ENCODE measurements at regions not wholly inside any gene's neighbourhood (a gene's known extent, or its start where the extent isn't known, plus 50 kb on each side); places are given as distances from the start of the nearest gene placed in this dataset.

GRCh38 chr1:187383366-187383765, 554.6 kb downstream of the PLA2G4A start:
- no peak for DNase-seq (ENCODE audit: low spot score)
- ATAC-seq (ENCODE audit: low FRiP score) = no peak
- TF ChIP-seq CTCF (IDR thresholded peaks at IDR 0.05) = no peak

DNA sequence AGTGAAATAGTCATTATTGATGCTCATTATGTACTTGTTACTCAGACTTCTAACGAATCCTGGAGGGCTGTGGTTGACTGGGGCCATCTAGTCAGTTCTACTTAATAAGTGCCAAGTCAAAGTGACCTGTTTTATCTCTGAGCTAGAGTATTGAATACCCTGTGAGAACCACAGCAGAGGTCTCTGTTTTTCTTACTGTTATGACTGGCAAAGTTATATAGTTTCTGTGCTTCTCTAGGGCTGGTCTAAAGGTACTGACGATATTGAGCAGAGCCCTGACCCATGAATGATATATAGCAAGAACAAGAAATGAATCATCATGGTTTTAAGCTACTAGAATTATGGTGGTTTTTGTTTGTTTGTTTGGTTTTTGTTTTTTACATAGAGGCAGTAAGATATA, 555.8 kb downstream of the PLA2G4A start:
- DNase-seq (ENCODE audit: low spot score) (no peak), ATAC-seq (ENCODE audit: low FRiP score) (no peak)
- no peak for TF ChIP-seq CTCF (IDR thresholded peaks at IDR 0.05)

DNA sequence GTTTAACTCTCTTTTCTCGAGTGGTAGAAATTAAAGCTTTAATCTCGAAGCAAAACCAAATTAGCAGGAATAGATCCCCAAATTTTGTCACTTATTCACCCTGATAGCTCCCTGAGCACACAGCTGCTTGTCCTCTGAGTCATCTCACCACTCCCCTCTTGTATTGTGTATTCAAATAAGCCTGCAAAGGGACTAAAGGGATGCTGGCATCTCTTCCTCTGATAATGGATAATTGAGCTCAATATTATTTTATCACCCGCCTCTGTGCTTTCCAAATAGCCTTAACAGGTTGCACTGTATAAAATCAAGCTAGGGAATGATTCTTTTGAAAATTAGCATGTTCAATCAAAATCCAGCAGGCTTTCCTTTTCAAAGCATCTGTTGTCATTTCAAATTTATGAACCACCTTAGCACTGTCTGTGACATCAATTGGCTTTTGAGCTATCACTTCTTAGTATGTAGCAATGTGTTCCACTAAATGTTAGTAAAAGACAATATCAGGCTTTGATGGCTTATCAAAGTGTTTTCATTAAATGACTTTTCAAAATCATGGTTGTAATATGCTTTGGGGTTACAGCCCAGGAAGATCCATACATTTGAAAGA, 561.6 kb downstream of the PLA2G4A start:
- no peak for TF ChIP-seq CTCF (IDR thresholded peaks at IDR 0.05)
- ATAC-seq (ENCODE audit: low FRiP score) = no peak

GRCh38 chr1:187396226-187396625, 567.5 kb downstream of the PLA2G4A start:
- no peak for TF ChIP-seq CTCF (IDR thresholded peaks at IDR 0.05)
- no peak for DNase-seq (ENCODE audit: low spot score)
- ATAC-seq (ENCODE audit: low FRiP score) = no peak

More for the DNA sequence above, 561.6 kb downstream of the PLA2G4A start:
- DNase-seq (ENCODE audit: low spot score) = no peak

- no peak for DNase-seq (ENCODE audit: low spot score)
- no peak for TF ChIP-seq CTCF (IDR thresholded peaks at IDR 0.05)
- no peak for ATAC-seq (ENCODE audit: low FRiP score)
Measured at GRCh38 chr1:187396929-187397796, 568.4 kb downstream of the PLA2G4A start.

DNA sequence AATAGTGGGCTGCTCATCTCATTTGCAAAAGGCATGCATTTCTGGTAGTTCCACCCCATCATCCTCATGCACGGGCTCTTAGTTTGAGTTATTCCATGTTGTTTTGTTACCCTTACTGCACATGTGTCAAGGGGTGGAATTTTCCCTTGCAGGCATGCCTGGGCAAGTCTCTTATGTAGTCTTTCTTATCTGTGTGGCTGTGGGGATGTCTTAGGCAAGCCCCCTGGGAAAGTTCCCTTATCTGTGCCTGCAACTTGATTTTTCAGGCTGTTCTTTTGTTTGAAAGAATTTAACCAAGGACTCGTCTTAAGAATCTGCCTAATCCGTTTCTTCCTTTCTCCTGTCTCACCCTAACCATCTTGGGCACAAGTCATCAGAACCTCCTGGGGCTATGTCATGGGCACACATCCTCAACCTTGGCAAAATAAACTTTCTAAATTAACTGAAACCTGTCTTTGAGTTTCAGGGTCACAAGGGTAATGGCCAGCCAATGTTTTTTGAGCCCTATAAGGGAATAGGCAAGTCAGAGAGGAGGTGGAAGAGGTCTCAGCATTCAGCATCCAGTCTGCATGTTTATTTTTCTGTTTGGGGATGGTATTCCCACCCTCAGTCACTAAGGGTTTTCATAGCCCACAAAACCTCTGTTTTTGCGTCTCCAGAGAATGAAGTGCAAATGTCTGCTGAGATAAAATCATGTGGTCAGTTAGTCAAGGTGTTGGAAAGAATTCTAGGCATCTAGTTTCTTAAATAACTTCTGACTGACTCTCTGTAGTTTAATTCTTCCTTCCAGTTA, 579.7 kb downstream of the PLA2G4A start:
- no peak for TF ChIP-seq CTCF (IDR thresholded peaks at IDR 0.05)
- no peak for ATAC-seq (ENCODE audit: low FRiP score)
- no peak for DNase-seq (ENCODE audit: low spot score)

Data from omental fat pad (tissue), 3 donors.